Stimulated activated effector memory CD8-positive, alpha-beta T cell treated with anti-CD3 and anti-CD28 coated beads, Interleukin-12 subunit alpha, Interleukin-12 subunit beta, amount 100 ng/mL, for 72 hours (primary cell): ENCODE measurements at regions not wholly inside any gene's neighbourhood (a gene's known extent, or its start where the extent isn't known, plus 50 kb on each side); places are given as distances from the start of the nearest gene placed in this dataset.
"Not testable (repeated sequence)": the region's sequence is repeated elsewhere in the genome, so short reads cannot be mapped to it uniquely, and the experiment has no call there.

Source experiments
- ATAC-seq: fragments of 150-1000 bp; cut with Tn5 transposase; 2 replicates; pipeline ENCODE4 v1.10.0; 2021
- DNase-seq, 2 donors: peaks; one replicate each; pipeline ENCODE4 v3.0.0; 2021 to 2022; ENCODE audit warnings: low spot score in 2 of 2
- H3K27ac Mint-ChIP-seq: one replicate; pipeline ENCODE4 v1.8.0; 2022; ENCODE audit warnings: mild to moderate bottlenecking, mixed read lengths
- H3K36me3 Mint-ChIP-seq: one replicate; pipeline ENCODE4 v1.8.0; 2022; ENCODE audit warnings: mild to moderate bottlenecking, mixed read lengths
- H3K4me1 Mint-ChIP-seq: one replicate; pipeline ENCODE4 v1.8.0; 2022; ENCODE audit warnings: mixed read lengths
- H3K4me3 Mint-ChIP-seq: one replicate; pipeline ENCODE4 v1.8.0; 2022; ENCODE audit warnings: mild to moderate bottlenecking, mixed read lengths
- H3K9me3 Mint-ChIP-seq: one replicate; pipeline ENCODE4 v1.8.0; 2022; ENCODE audit warnings: mixed read lengths

GRCh38 chr12:34298176-34298970 is 276.1 kb downstream of the ALG10 start:
- Mint-ChIP-seq H3K4me1 (no peaks in the 10 kb centered on the region), H3K36me3 (peaks cover 5% of the 10 kb centered on the region), H3K4me3 (no peak overlapping the region), H3K27ac (no peak overlapping the region), H3K9me3 (peaks cover 50% of the 10 kb centered on the region)
- ATAC-seq (no peak), DNase-seq (no peak)

GRCh38 chr12:34298971-34299801 is 276.9 kb downstream of the ALG10 start:
- Mint-ChIP-seq H3K36me3 (peaks cover 5% of the 10 kb centered on the region), H3K4me3 (no peak overlapping the region), H3K9me3 (peaks cover 58% of the 10 kb centered on the region), H3K27ac (no peak overlapping the region), H3K4me1 (no peaks in the 10 kb centered on the region)
- ATAC-seq = no peak
- no peak for DNase-seq

DNA sequence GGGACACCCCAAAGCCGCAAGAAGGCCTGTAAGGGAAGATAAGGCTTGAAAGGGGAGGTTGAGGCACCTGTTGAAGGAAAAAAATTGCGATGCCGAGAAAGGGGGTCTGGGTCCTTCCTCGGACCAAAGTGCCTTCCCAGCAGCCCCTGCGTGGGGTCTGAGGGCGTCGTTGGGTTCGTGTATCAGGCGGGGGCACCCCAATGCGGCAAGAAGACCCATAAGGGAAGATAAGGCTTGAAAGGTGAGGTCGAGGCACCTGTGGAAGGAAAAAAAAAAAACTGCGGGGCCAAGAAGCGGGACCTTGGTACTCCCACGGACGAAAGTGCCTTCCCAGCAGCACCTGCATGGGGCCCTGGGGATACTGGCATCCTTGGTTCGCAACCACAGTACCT is 277.5 kb downstream of the ALG10 start:
- no peak overlapping the region for H3K4me3 Mint-ChIP-seq
- peaks cover 62% of the 10 kb centered on the region for H3K9me3 Mint-ChIP-seq
- peaks cover 5% of the 10 kb centered on the region for H3K36me3 Mint-ChIP-seq
- ATAC-seq (no peak), DNase-seq (no peak)
- H3K4me1 Mint-ChIP-seq = no peaks in the 10 kb centered on the region
- H3K27ac Mint-ChIP-seq = no peak overlapping the region

- H3K9me3 Mint-ChIP-seq = peaks cover 66% of the 10 kb centered on the region
- H3K4me3 Mint-ChIP-seq = no peak overlapping the region
- peaks cover 5% of the 10 kb centered on the region for H3K36me3 Mint-ChIP-seq
- H3K27ac Mint-ChIP-seq = no peak overlapping the region
- no peak for DNase-seq
- H3K4me1 Mint-ChIP-seq = no peaks in the 10 kb centered on the region
- ATAC-seq = no peak
Observed at GRCh38 chr12:34300376-34301250, 278.3 kb downstream of the ALG10 start.

GRCh38 chr12:34301251-34302130 is 279.2 kb downstream of the ALG10 start:
- Mint-ChIP-seq H3K4me3 (no peak overlapping the region), H3K4me1 (no peaks in the 10 kb centered on the region), H3K36me3 (peaks cover 5% of the 10 kb centered on the region), H3K27ac (no peak overlapping the region), H3K9me3 (peaks cover 72% of the 10 kb centered on the region)
- no peak for DNase-seq
- no peak for ATAC-seq

DNA sequence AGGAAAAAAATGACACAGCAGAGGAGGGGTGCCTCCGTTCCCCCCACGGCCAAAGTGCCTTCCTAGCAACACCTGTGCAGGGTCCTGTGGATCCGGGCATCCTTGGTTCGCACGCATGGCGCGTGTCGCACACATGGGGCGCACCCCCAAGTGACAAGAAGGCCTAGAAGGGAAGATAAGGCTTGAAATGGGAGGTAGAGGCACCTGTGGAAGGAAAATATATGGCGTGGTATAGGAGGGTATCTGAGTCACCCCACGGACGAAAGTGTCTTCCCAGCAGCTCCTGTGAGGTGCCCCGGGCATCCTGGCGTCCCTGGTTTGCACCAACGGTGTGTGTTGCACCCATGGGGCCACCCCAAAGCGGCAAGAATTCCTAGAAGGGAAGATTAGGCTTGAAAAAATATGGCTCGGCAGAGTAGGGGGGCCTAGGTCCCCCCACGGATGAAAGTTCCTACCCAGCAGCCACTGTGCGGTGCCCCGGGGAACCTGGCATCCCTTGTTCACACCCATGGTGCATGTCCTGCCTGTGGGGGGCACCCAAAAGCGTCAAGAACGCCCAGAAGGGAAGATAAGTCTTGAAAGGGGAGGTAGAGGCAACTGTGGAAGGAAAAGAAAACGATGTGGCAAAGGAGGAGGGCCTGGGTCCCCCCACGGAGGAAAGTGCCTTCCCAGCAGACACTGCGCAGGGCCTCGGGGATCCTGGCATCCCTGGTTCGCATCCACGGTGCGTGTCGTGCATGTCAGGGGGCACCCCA is 280.0 kb downstream of the ALG10 start:
- DNase-seq = no peak
- ATAC-seq = no peak
- Mint-ChIP-seq H3K4me1 (no peaks in the 10 kb centered on the region), H3K9me3 (peaks cover 77% of the 10 kb centered on the region), H3K4me3 (no peak overlapping the region), H3K36me3 (peaks cover 5% of the 10 kb centered on the region), H3K27ac (no peak overlapping the region)

GRCh38 chr12:34303091-34303870 is 281.0 kb downstream of the ALG10 start:
- DNase-seq (no peak), ATAC-seq (no peak)
- no peak overlapping the region for H3K27ac Mint-ChIP-seq
- H3K4me3 Mint-ChIP-seq = no peak overlapping the region
- no peaks in the 10 kb centered on the region for H3K4me1 Mint-ChIP-seq
- no peaks in the 10 kb centered on the region for H3K36me3 Mint-ChIP-seq
- H3K9me3 Mint-ChIP-seq = peaks cover 82% of the 10 kb centered on the region

DNA sequence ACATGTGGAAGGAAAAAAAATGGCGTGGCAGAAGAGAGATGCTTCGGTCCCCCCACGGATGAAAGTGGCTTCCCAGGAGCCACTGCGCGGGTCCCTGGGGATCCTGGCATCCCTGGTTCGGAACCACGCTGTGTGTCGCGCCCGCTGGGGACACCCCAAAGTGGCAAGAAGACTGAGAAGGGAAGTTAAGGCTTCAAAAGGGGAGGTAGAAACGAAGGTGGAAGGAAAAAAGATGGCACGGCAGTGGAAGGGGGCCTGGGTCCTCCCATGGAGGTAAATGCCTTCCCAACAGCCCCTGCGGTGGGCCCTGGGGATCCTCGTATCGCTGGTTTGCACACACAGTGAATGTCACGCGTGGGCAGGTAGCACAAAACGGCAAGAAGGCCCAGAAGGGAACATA is 281.7 kb downstream of the ALG10 start:
- no peaks in the 10 kb centered on the region for H3K4me1 Mint-ChIP-seq
- ATAC-seq (no peak), DNase-seq (no peak)
- peaks cover 79% of the 10 kb centered on the region for H3K9me3 Mint-ChIP-seq
- no peak overlapping the region for H3K27ac Mint-ChIP-seq
- no peak overlapping the region for H3K4me3 Mint-ChIP-seq
- H3K36me3 Mint-ChIP-seq = no peaks in the 10 kb centered on the region

DNA sequence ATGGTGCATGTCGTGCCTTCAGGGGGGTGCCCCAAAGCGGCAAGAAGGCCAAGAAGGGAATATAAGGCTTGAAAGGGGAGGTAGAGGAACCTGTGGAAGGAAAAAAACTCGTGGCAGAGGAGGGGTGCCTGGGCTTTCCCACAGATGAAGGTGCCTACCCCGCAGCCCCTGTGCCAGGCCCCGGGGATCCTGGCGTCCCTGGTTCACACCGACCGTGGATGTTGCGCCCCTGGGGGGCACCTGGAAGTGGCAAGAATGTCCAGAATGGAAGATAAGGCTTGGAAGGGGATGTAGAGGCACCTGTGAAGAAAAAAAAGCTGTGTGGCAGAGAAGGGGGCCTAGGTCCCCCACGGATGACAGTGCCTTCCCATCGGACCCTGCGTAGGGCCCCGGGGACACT is 282.2 kb downstream of the ALG10 start:
- H3K4me1 Mint-ChIP-seq = no peaks in the 10 kb centered on the region
- ATAC-seq (no peak), DNase-seq (no peak)
- no peak overlapping the region for H3K4me3 Mint-ChIP-seq
- H3K27ac Mint-ChIP-seq = no peak overlapping the region
- no peaks in the 10 kb centered on the region for H3K36me3 Mint-ChIP-seq
- H3K9me3 Mint-ChIP-seq = peaks cover 77% of the 10 kb centered on the region

DNA sequence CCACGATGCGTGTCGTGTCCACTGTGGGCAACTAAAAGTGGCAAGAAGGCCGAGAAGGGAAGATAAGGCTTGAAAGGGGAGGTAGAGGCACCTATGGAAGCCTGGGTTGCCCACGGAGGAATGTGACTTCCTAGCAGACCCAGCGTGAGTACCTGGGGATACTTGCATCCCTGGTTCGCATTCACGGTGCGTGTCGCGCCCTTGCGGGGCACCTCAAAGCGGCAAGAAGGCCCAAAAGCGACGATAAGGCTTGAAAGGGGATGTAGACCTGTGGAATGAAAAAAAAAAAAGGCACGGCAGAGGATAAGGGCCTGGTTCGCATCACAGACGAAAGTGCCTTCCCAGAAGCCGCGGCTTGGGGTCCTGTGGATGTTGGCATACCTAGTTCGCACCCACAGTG is 282.9 kb downstream of the ALG10 start:
- peaks cover 77% of the 10 kb centered on the region for H3K9me3 Mint-ChIP-seq
- DNase-seq (no peak), ATAC-seq (no peak)
- no peak overlapping the region for H3K4me3 Mint-ChIP-seq
- no peaks in the 10 kb centered on the region for H3K36me3 Mint-ChIP-seq
- no peak overlapping the region for H3K27ac Mint-ChIP-seq
- H3K4me1 Mint-ChIP-seq = no peaks in the 10 kb centered on the region

DNA sequence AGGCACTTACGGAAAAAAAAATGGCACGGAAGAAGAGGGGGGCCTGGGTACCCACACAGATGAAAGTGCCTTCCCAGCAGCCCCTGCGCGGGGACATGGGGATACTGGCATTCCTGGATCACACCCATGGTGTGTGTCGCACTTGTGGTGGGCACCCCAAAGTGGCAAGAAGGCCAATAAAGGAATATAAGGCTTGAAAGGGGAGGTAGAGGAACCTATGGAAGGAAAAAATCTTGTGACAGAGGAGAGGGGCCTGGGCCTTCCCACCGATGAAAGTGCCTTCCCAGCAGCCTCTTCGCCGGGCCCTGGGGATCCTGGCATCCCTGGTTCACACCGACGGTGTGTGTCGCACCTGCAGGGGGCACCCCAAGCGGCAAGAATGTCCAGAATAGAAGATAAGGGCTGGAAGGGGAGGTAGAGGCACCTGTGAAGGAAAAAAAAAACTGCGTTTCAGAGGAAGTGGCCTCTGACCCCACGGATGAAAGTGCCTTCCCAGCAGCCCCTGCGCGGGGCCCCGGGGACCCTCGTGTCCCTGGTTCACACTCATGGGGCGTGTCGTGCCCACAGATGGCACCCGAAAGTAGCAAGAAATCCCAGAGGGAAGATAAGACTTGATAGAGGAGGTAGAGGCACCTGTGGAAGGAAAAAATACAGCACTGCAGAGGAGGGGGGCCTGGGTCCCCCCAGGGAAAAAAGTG is 284.0 kb downstream of the ALG10 start:
- ATAC-seq (no peak), DNase-seq (no peak)
- H3K36me3 Mint-ChIP-seq = no peaks in the 10 kb centered on the region
- peaks cover 69% of the 10 kb centered on the region for H3K9me3 Mint-ChIP-seq
- no peaks in the 10 kb centered on the region for H3K4me1 Mint-ChIP-seq
- no peak overlapping the region for H3K27ac Mint-ChIP-seq
- no peak overlapping the region for H3K4me3 Mint-ChIP-seq

- H3K27ac Mint-ChIP-seq = not testable (repeated sequence)
Observed at GRCh38 chr12:34309806-34310804, 287.8 kb downstream of the ALG10 start.

More at GRCh38 chr12:34309806-34310804, 287.8 kb downstream of the ALG10 start:
- H3K4me3 Mint-ChIP-seq, H3K4me1 Mint-ChIP-seq, DNase-seq, ATAC-seq, H3K36me3 Mint-ChIP-seq: not testable (repeated sequence)
- H3K9me3 Mint-ChIP-seq = peaks cover 62% of the 10 kb centered on the region
